Endothelial cell of umbilical vein (primary cell): ENCODE measurements at regions not wholly inside any gene's neighbourhood (a gene's known extent, or its start where the extent isn't known, plus 50 kb on each side); places are given as distances from the start of the nearest gene placed in this dataset.

Source experiments
- BruUV-seq: library from RNA; stranded (reverse); fragments of 400-500 nt; replicated peaks from 2 replicates; lab custom pipeline; 2021; lab: Mats Ljungman, UMichigan
- CTCF ChIA-PET: fragments of 300-600, 350-600 bp; sonication (Branson Sonifier 250); formaldehyde crosslinking; loops from one replicate; lab custom pipeline; 2021; ENCODE audit warnings: antibody characterized with exemption, inconsistent platforms; lab: Charles Lee
- POLR2A ChIA-PET: fragments of 300-600, 350-600 bp; sonication (Branson Sonifier 250); formaldehyde crosslinking; loops from one replicate; lab custom pipeline; 2021; ENCODE audit warnings: antibody characterized with exemption, inconsistent platforms; lab: Charles Lee
- DNase-seq: peaks from one replicate; pipeline ENCODE4 v3.0.0-alpha.2; 2011; ENCODE audit warnings: low read depth, low spot score
- FAIRE-seq: peaks from 2 replicates; lab custom pipeline; 2011; peaks lifted over from hg19 to GRCh38; lab: Jason Lieb, UNC
- H2AFZ ChIP-seq: 2 replicates; pipeline ENCODE4 v1.6.0; 2012; ENCODE audit warnings: low read depth, low read length, control low read depth, inconsistent platforms
- H3K27ac ChIP-seq: 2 replicates; pipeline ENCODE4 v1.5.1; 2011; ENCODE audit warnings: low read depth, mild to moderate bottlenecking, control low read depth, low read length, moderate library complexity; ENCODE audit not compliant: insufficient read depth
- H3K27me3 ChIP-seq, 2 experiments: 2 replicates each; pipeline versions ENCODE4 v1.6.0 to v1.6.1; 2011; ENCODE audit warnings: low read length in 2 of 2, mixed read lengths in 1 of 2; ENCODE audit not compliant: control insufficient read depth in 2 of 2, insufficient read depth in 2 of 2
- H3K36me3 ChIP-seq, 2 experiments: 2 replicates in 1 of 2; 3 replicates in 1 of 2; pipeline ENCODE4 v1.5.1; 2011; ENCODE audit warnings: low read length in 2 of 2, mild to moderate bottlenecking in 1 of 2, moderate library complexity in 1 of 2; ENCODE audit not compliant: control insufficient read depth in 2 of 2, insufficient read depth in 2 of 2; ENCODE audit errors: extremely low read depth in 1 of 2
- H3K4me1 ChIP-seq: 3 replicates; pipeline ENCODE4 v1.5.1; 2011; ENCODE audit warnings: mild to moderate bottlenecking, low read length; ENCODE audit not compliant: control insufficient read depth, insufficient read depth; ENCODE audit errors: extremely low read depth
- H3K4me2 ChIP-seq: 2 replicates; pipeline ENCODE4 v1.6.1; 2011; ENCODE audit warnings: low read length, control low read depth, mixed read lengths; ENCODE audit not compliant: insufficient read depth
- H3K4me3 ChIP-seq, 3 experiments: fragments of 200-600 bp in 1 of 3; sonication (generic), shearing (Covaris generic) in 1 of 3; replicated peaks in 1 of 3; 2 replicates each; pipeline ENCODE4 v1.5.1; 2011 to 2016; ENCODE audit warnings: control low read depth in 3 of 3, low read length in 3 of 3, mild to moderate bottlenecking in 2 of 3, inconsistent platforms in 1 of 3, low read depth in 1 of 3, moderate library complexity in 1 of 3; ENCODE audit not compliant: insufficient read depth in 1 of 3
- H3K79me2 ChIP-seq: 2 replicates; pipeline ENCODE4 v1.6.0; 2012; ENCODE audit warnings: low read length, inconsistent platforms; ENCODE audit not compliant: control insufficient read depth, insufficient read depth
- H3K9ac ChIP-seq: replicated peaks from 2 replicates; pipeline ENCODE3; 2011; ENCODE audit warnings: low read length, control low read depth; ENCODE audit not compliant: insufficient read depth; ENCODE audit errors: extremely low read depth
- H3K9me1 ChIP-seq: replicated peaks from 3 replicates; pipeline ENCODE4 v1.6.0; 2011; ENCODE audit warnings: mild to moderate bottlenecking, low read length; ENCODE audit not compliant: control insufficient read depth, insufficient read depth; ENCODE audit errors: extremely low read depth
- H3K9me3 ChIP-seq: replicated peaks from 2 replicates; pipeline ENCODE4 v1.5.1; 2012; ENCODE audit warnings: low read length, inconsistent platforms; ENCODE audit not compliant: control insufficient read depth, insufficient read depth
- H4K20me1 ChIP-seq: replicated peaks from 2 replicates; pipeline ENCODE3; 2011; ENCODE audit warnings: mild to moderate bottlenecking, low read length; ENCODE audit not compliant: control insufficient read depth, insufficient read depth; ENCODE audit errors: extremely low read depth
- CTCF ChIP-seq, 2 donors: IDR thresholded peaks; 1 replicate in 1 of 2; 2 replicates in 1 of 2; pipeline ENCODE4 v1.5.1; 2011; ENCODE audit warnings: low read length in 2 of 2, mild to moderate bottlenecking in 2 of 2, moderate library complexity in 2 of 2, control low read depth in 1 of 2, inconsistent platforms in 1 of 2, low read depth in 1 of 2; ENCODE audit not compliant: insufficient read depth in 1 of 2; ENCODE audit errors: extremely low read depth in 1 of 2
- EZH2 ChIP-seq: IDR thresholded peaks from 2 replicates; pipeline ENCODE4 v1.6.1; 2012; ENCODE audit warnings: borderline replicate concordance, low read depth, mild to moderate bottlenecking, moderate library complexity, low read length, inconsistent platforms; ENCODE audit not compliant: severe bottlenecking
- FOS ChIP-seq: IDR thresholded peaks from 2 replicates; pipeline ENCODE4 v1.6.1; 2011; ENCODE audit warnings: mild to moderate bottlenecking, low read length, moderate library complexity, borderline replicate concordance; ENCODE audit not compliant: insufficient read depth
- GATA2 ChIP-seq: IDR thresholded peaks from 2 replicates; pipeline ENCODE4 v1.7.0; 2011; ENCODE audit warnings: low read depth, mild to moderate bottlenecking, moderate library complexity, mixed read lengths, low read length; ENCODE audit not compliant: insufficient read length, insufficient read depth
- JUN ChIP-seq: IDR thresholded peaks from 2 replicates; pipeline ENCODE4 v1.6.1; 2011; ENCODE audit warnings: borderline replicate concordance, low read depth; ENCODE audit not compliant: insufficient read length, insufficient read depth
- MAX ChIP-seq: IDR thresholded peaks from 2 replicates; pipeline ENCODE4 v1.6.1; 2011; ENCODE audit not compliant: insufficient read depth, insufficient read length
- MYC ChIP-seq: IDR thresholded peaks from one replicate; pipeline ENCODE4 v1.6.1; 2011; ENCODE audit warnings: mild to moderate bottlenecking, low read depth, low read length
- POLR2A ChIP-seq: IDR thresholded peaks from 2 replicates; pipeline ENCODE4 v1.6.1; 2012; ENCODE audit warnings: low read depth, mild to moderate bottlenecking, control low read depth, low read length
- POLR2AphosphoS5 ChIP-seq: IDR thresholded peaks from 2 replicates; pipeline ENCODE4 v1.6.1; 2012; ENCODE audit warnings: low read depth, mild to moderate bottlenecking, control low read depth, low read length, moderate library complexity; ENCODE audit not compliant: insufficient read depth
- dilution Hi-C: fragments of 300-500 bp; cut with MboI; formaldehyde crosslinking; loops from one replicate; pipeline ENCODE4 v1.15.0; 2019; ENCODE audit warnings: low sequenced_read_pairs; ENCODE audit not compliant: extremely low pct_ligation_motif_present
- intact Hi-C: fragments of 100-400 bp; cut with micrococcal nuclease; formaldehyde crosslinking; loops from one replicate; pipeline ENCODE4 v1.10.0; 2022

GRCh38 chr9:115671963-115672305 is 481.7 kb upstream of the PAPPA start:
- POLR2A ChIA-PET, result no interaction called here
- intact Hi-C loops, result no loop called here
- CTCF ChIA-PET, result no interaction called here
- dilution Hi-C loops, result no loop called here
- H3K4me2 ChIP-seq, result no peak overlapping the region
- no peak overlapping the region for H3K9ac ChIP-seq
- TF ChIP-seq JUN (no peak), EZH2 (no peak), CTCF (IDR thresholded peaks at IDR 0.05; ENCODE audit: extremely low read depth in 1 of 2, insufficient read depth in 1 of 2, low read depth in 1 of 2, low read length in 2 of 2) (no peak), FOS (no peak), MAX (no peak), POLR2AphosphoS5 (no peak), GATA2 (no peak), MYC (no peak), POLR2A (no peak)
- no peak for FAIRE-seq
- no peak overlapping the region for H2AFZ ChIP-seq
- no peaks in the 10 kb centered on the region for H3K36me3 ChIP-seq
- no peaks in the 10 kb centered on the region for H3K79me2 ChIP-seq
- no peak for DNase-seq
- H3K9me1 ChIP-seq, result no peaks in the 10 kb centered on the region
- H4K20me1 ChIP-seq, result no peaks in the 10 kb centered on the region
- H3K4me3 ChIP-seq, result no peak overlapping the region
- no peaks in the 10 kb centered on the region for H3K4me1 ChIP-seq
- H3K27ac ChIP-seq, result no peak overlapping the region
- H3K27me3 ChIP-seq, result no peaks in the 10 kb centered on the region
- no peaks in the 10 kb centered on the region for H3K9me3 ChIP-seq
- BruUV-seq, result no TSS peak
